A673 (cell line): ENCODE measurements at regions not wholly inside any gene's neighbourhood (a gene's known extent, or its start where the extent isn't known, plus 50 kb on each side); places are given as distances from the start of the nearest gene placed in this dataset.

ENCODE experiments used
- BruUV-seq: library from RNA; stranded (reverse); fragments of 400-500 nt; replicated peaks from 2 replicates; lab custom pipeline; 2021; lab: Mats Ljungman, UMichigan
- CTCF ChIA-PET: fragments of 300-600 bp; sonication (Branson Sonifier 250); formaldehyde crosslinking; loops from one replicate; lab custom pipeline; 2022; ENCODE audit warnings: antibody characterized with exemption; lab: Charles Lee
- POLR2A ChIA-PET: fragments of 300-600 bp; sonication (Branson Sonifier 250); formaldehyde crosslinking; loops from one replicate; lab custom pipeline; 2022; ENCODE audit warnings: antibody characterized with exemption; ENCODE audit not compliant: low non-redundant PET; lab: Charles Lee
- DNase-seq: peaks from one replicate; pipeline ENCODE4 v3.0.0-alpha.2; 2015; ENCODE audit warnings: low spot score
- H3K27ac ChIP-seq: fragments of 200-600 bp; sonication (generic); 2 replicates; pipeline ENCODE4 v1.5.1; 2016; ENCODE audit warnings: mixed run types, low read depth, mild to moderate bottlenecking, mixed read lengths, antibody characterized with exemption, low read length; ENCODE audit not compliant: poor library complexity, severe bottlenecking
- H3K27me3 ChIP-seq: fragments of 200-600 bp; sonication (generic); replicated peaks from 2 replicates; pipeline ENCODE4 v1.6.1; 2017; ENCODE audit warnings: mixed run types, low read depth, mild to moderate bottlenecking, mixed read lengths, antibody characterized with exemption, low read length; ENCODE audit not compliant: insufficient read depth, poor library complexity
- H3K36me3 ChIP-seq: fragments of 200-600 bp; sonication (generic); 2 replicates; pipeline ENCODE4 v1.6.1; 2016; ENCODE audit warnings: mixed run types, mild to moderate bottlenecking, mixed read lengths, antibody characterized with exemption, low read length; ENCODE audit not compliant: insufficient read depth, poor library complexity, severe bottlenecking
- H3K4me1 ChIP-seq: fragments of 200-600 bp; sonication (generic); 2 replicates; pipeline ENCODE4 v1.6.1; 2017; ENCODE audit warnings: mixed run types, mild to moderate bottlenecking, mixed read lengths, antibody characterized with exemption, low read length; ENCODE audit not compliant: insufficient read depth, poor library complexity, severe bottlenecking
- H3K4me3 ChIP-seq: fragments of 200-600 bp; sonication (generic); 2 replicates; pipeline ENCODE4 v1.5.1; 2016; ENCODE audit warnings: low read depth, mixed run types, mild to moderate bottlenecking, mixed read lengths, low read length; ENCODE audit not compliant: poor library complexity, severe bottlenecking
- H3K9me3 ChIP-seq: fragments of 200-600 bp; sonication (generic); 2 replicates; pipeline ENCODE4 v1.6.1; 2016; ENCODE audit warnings: mixed run types, low read depth, mild to moderate bottlenecking, mixed read lengths, antibody characterized with exemption, low read length; ENCODE audit not compliant: poor library complexity, severe bottlenecking
- CTCF ChIP-seq: fragments of 300-800, 200-600 bp; sonication (generic); conservative IDR thresholded peaks from 2 replicates; pipeline ENCODE4 v1.5.1; 2017; ENCODE audit warnings: low read depth, mild to moderate bottlenecking, antibody characterized with exemption, low read length, moderate library complexity, mixed read lengths
- EZH2 ChIP-seq: fragments of 200-600 bp; sonication (generic); IDR thresholded peaks from 2 replicates; pipeline ENCODE4 v1.6.1; 2017; ENCODE audit warnings: borderline replicate concordance, low read depth, mild to moderate bottlenecking, mixed read lengths, antibody characterized with exemption, low read length; ENCODE audit not compliant: poor library complexity, severe bottlenecking
- intact Hi-C: fragments of 100-400 bp; cut with micrococcal nuclease; formaldehyde crosslinking; loops from one replicate; pipeline ENCODE4 v1.10.0; 2022; ENCODE audit not compliant: unreplicated experiment

DNA sequence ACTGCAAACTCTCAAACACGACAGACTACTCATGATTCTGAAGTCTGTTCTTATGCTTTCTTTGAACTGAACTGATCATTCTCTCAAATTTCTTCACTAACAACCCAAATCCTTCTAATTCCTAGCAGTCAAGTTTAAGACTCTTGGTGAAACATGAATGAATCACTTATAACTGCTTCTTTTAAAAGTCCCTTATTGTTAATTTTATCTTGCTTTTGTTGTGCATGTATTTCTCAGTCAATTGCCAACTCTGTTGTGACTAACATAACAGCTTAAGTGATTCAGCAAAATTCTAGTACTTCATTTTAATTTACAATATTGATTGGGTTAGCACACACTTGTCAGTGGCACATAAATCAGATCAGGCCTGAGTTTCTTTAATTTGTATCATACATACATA is 357.0 kb upstream of the FSIP2 start:
- H3K27me3 ChIP-seq = no peaks in the 10 kb centered on the region
- H3K9me3 ChIP-seq = no peaks in the 10 kb centered on the region
- no peak overlapping the region for H3K4me3 ChIP-seq
- no TSS peak for BruUV-seq
- H3K4me1 ChIP-seq = no peaks in the 10 kb centered on the region
- H3K36me3 ChIP-seq = no peaks in the 10 kb centered on the region
- no peak for DNase-seq
- ChIA-PET CTCF (no interaction called here), POLR2A (no interaction called here)
- no peak for TF ChIP-seq EZH2
- TF ChIP-seq CTCF = no peak
- no peak overlapping the region for H3K27ac ChIP-seq
- intact Hi-C loops = no loop called here

- intact Hi-C loops = no loop called here
- CTCF ChIA-PET = no interaction called here
- Histone ChIP-seq H3K9me3 (no peaks in the 10 kb centered on the region), H3K27ac (no peak overlapping the region), H3K4me1 (no peaks in the 10 kb centered on the region), H3K4me3 (no peak overlapping the region), H3K36me3 (no peaks in the 10 kb centered on the region), H3K27me3 (no peaks in the 10 kb centered on the region)
- no TSS peak for BruUV-seq
- no peak for DNase-seq
- TF ChIP-seq CTCF (no peak), EZH2 (no peak)
- POLR2A ChIA-PET = no interaction called here
These were observed 353.6 kb upstream of the FSIP2 start for GRCh38 chr2:185384822-185385560.

DNA sequence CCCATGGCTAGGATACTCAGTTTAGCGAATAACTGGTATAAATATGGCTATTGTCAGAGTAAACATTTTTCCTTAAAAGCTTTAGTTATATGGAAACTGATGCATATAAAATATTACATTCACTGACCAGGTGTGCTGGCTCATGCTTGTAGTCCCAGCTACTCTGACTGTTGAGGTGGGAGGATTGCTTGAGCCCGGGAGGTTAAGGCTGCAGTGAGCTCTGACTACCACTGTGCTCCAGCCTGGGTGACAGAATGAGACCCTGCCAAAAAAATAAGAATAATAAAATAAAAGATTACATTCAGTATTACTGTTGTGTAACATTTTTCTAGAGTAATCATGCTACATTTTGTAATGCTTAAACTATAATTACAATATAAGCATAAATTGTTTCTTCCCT is 350.4 kb upstream of the FSIP2 start:
- intact Hi-C loops = no loop called here
- no peaks in the 10 kb centered on the region for H3K27me3 ChIP-seq
- H3K36me3 ChIP-seq = no peaks in the 10 kb centered on the region
- ChIA-PET POLR2A (no interaction called here), CTCF (no interaction called here)
- TF ChIP-seq EZH2 = no peak
- BruUV-seq = no TSS peak
- no peak overlapping the region for H3K27ac ChIP-seq
- no peaks in the 10 kb centered on the region for H3K9me3 ChIP-seq
- no peak overlapping the region for H3K4me3 ChIP-seq
- H3K4me1 ChIP-seq = no peaks in the 10 kb centered on the region
- no peak for DNase-seq

- Histone ChIP-seq H3K36me3 (no peaks in the 10 kb centered on the region), H3K9me3 (no peaks in the 10 kb centered on the region), H3K4me3 (no peak overlapping the region), H3K4me1 (no peaks in the 10 kb centered on the region), H3K27me3 (no peaks in the 10 kb centered on the region), H3K27ac (no peak overlapping the region)
- no TSS peak for BruUV-seq
- DNase-seq = no peak
- TF ChIP-seq CTCF (no peak), EZH2 (no peak)
- ChIA-PET POLR2A (no interaction called here), CTCF (no interaction called here)
- intact Hi-C loops = no loop called here
These were observed 347.1 kb upstream of the FSIP2 start for GRCh38 chr2:185391543-185391942.
